Dendritic cell treated with granulocyte-macrophage colony-stimulating factor and Interleukin-4, amounts not matched to agents 40 ng/mL and 50 ng/mL, for 4 days (primary cell): ENCODE measurements at regions not wholly inside any gene's neighbourhood (a gene's known extent, or its start where the extent isn't known, plus 50 kb on each side); places are given as distances from the start of the nearest gene placed in this dataset.

Experiments
- H3K27ac Mint-ChIP-seq: one replicate; pipeline ENCODE4 v1.8.0; 2022; ENCODE audit warnings: mild to moderate bottlenecking, mixed read lengths
- H3K27me3 Mint-ChIP-seq: one replicate; pipeline ENCODE4 v1.8.0; 2022; ENCODE audit warnings: mild to moderate bottlenecking, mixed read lengths
- H3K36me3 Mint-ChIP-seq: one replicate; pipeline ENCODE4 v1.8.0; 2022; ENCODE audit warnings: low read depth, mixed read lengths
- H3K4me1 Mint-ChIP-seq: one replicate; pipeline ENCODE4 v1.8.0; 2022; ENCODE audit warnings: low read depth, mixed read lengths
- H3K4me3 Mint-ChIP-seq: one replicate; pipeline ENCODE4 v1.8.0; 2022; ENCODE audit warnings: mild to moderate bottlenecking, moderate library complexity, mixed read lengths
- H3K9me3 Mint-ChIP-seq: one replicate; pipeline ENCODE4 v1.8.0; 2022; ENCODE audit warnings: mixed read lengths
- intact Hi-C: fragments of 100-400 bp; cut with micrococcal nuclease; formaldehyde crosslinking; loops from one replicate; pipeline ENCODE4 v1.15.0; 2022

GRCh38 chr18:64318547-64318946 lies 169.7 kb upstream of the LINC00305 start:
- peaks cover 44% of the 10 kb centered on the region for H3K9me3 Mint-ChIP-seq
- no peaks in the 10 kb centered on the region for H3K4me1 Mint-ChIP-seq
- intact Hi-C loops, result no loop called here
- H3K27me3 Mint-ChIP-seq, result no peaks in the 10 kb centered on the region
- H3K4me3 Mint-ChIP-seq, result no peak overlapping the region
- no peak overlapping the region for H3K27ac Mint-ChIP-seq
- H3K36me3 Mint-ChIP-seq, result no peaks in the 10 kb centered on the region

GRCh38 chr18:64311859-64312258 lies 163.0 kb upstream of the LINC00305 start:
- Mint-ChIP-seq H3K36me3 (no peaks in the 10 kb centered on the region), H3K4me3 (no peak overlapping the region)

GRCh38 chr18:64295839-64296238 lies 147.0 kb upstream of the LINC00305 start:
- intact Hi-C loops, result no loop called here
- no peak overlapping the region for H3K4me3 Mint-ChIP-seq
- no peaks in the 10 kb centered on the region for H3K27me3 Mint-ChIP-seq
- H3K36me3 Mint-ChIP-seq, result no peaks in the 10 kb centered on the region
- no peaks in the 10 kb centered on the region for H3K9me3 Mint-ChIP-seq
- H3K4me1 Mint-ChIP-seq, result no peaks in the 10 kb centered on the region
- H3K27ac Mint-ChIP-seq, result no peak overlapping the region

More at GRCh38 chr18:64311859-64312258, 163.0 kb upstream of the LINC00305 start:
- intact Hi-C loops, result no loop called here
- H3K27ac Mint-ChIP-seq, result no peak overlapping the region
- peaks cover 7% of the 10 kb centered on the region for H3K9me3 Mint-ChIP-seq
- H3K4me1 Mint-ChIP-seq, result no peaks in the 10 kb centered on the region
- no peaks in the 10 kb centered on the region for H3K27me3 Mint-ChIP-seq

GRCh38 chr18:64294967-64295366 lies 146.1 kb upstream of the LINC00305 start:
- Mint-ChIP-seq H3K4me3 (no peak overlapping the region), H3K4me1 (no peaks in the 10 kb centered on the region), H3K9me3 (no peaks in the 10 kb centered on the region), H3K27ac (no peak overlapping the region), H3K36me3 (no peaks in the 10 kb centered on the region), H3K27me3 (no peaks in the 10 kb centered on the region)
- intact Hi-C loops, result no loop called here

GRCh38 chr18:64288432-64288831 lies 139.5 kb upstream of the LINC00305 start:
- Mint-ChIP-seq H3K9me3 (no peaks in the 10 kb centered on the region), H3K4me1 (no peaks in the 10 kb centered on the region), H3K27ac (no peak overlapping the region), H3K4me3 (no peak overlapping the region), H3K36me3 (no peaks in the 10 kb centered on the region), H3K27me3 (no peaks in the 10 kb centered on the region)
- intact Hi-C loops, result no loop called here

- H3K9me3 Mint-ChIP-seq, result no peaks in the 10 kb centered on the region
- H3K36me3 Mint-ChIP-seq, result no peaks in the 10 kb centered on the region
- H3K27ac Mint-ChIP-seq, result no peak overlapping the region
- no peak overlapping the region for H3K4me3 Mint-ChIP-seq
- intact Hi-C loops, result no loop called here
- H3K27me3 Mint-ChIP-seq, result no peaks in the 10 kb centered on the region
- no peaks in the 10 kb centered on the region for H3K4me1 Mint-ChIP-seq
Observed at GRCh38 chr18:64287926-64288325, 139.0 kb upstream of the LINC00305 start.

GRCh38 chr18:64283059-64283458 lies 134.2 kb upstream of the LINC00305 start:
- no peak overlapping the region for H3K27ac Mint-ChIP-seq
- H3K27me3 Mint-ChIP-seq, result no peaks in the 10 kb centered on the region
- peaks cover 21% of the 10 kb centered on the region for H3K9me3 Mint-ChIP-seq
- no peaks in the 10 kb centered on the region for H3K36me3 Mint-ChIP-seq
- no peak overlapping the region for H3K4me3 Mint-ChIP-seq
- intact Hi-C loops, result no loop called here
- H3K4me1 Mint-ChIP-seq, result no peaks in the 10 kb centered on the region

GRCh38 chr18:64278026-64278425 lies 129.1 kb upstream of the LINC00305 start:
- H3K36me3 Mint-ChIP-seq, result no peaks in the 10 kb centered on the region
- H3K4me3 Mint-ChIP-seq, result no peak overlapping the region
- H3K4me1 Mint-ChIP-seq, result no peaks in the 10 kb centered on the region
- H3K27me3 Mint-ChIP-seq, result no peaks in the 10 kb centered on the region
- peaks cover 29% of the 10 kb centered on the region for H3K9me3 Mint-ChIP-seq
- no peak overlapping the region for H3K27ac Mint-ChIP-seq
- intact Hi-C loops, result no loop called here

GRCh38 chr18:64276311-64277090 lies 127.6 kb upstream of the LINC00305 start:
- Mint-ChIP-seq H3K4me3 (no peak overlapping the region), H3K4me1 (no peaks in the 10 kb centered on the region), H3K36me3 (no peaks in the 10 kb centered on the region), H3K27ac (no peak overlapping the region), H3K9me3 (peaks cover 21% of the 10 kb centered on the region), H3K27me3 (no peaks in the 10 kb centered on the region)
- intact Hi-C loops, result no loop called here

- Mint-ChIP-seq H3K9me3 (peaks cover 15% of the 10 kb centered on the region), H3K4me1 (no peaks in the 10 kb centered on the region), H3K4me3 (no peak overlapping the region), H3K36me3 (no peaks in the 10 kb centered on the region), H3K27ac (no peak overlapping the region), H3K27me3 (no peaks in the 10 kb centered on the region)
- intact Hi-C loops, result no loop called here
Observed at GRCh38 chr18:64275593-64276300, 126.9 kb upstream of the LINC00305 start.

- no peaks in the 10 kb centered on the region for H3K27me3 Mint-ChIP-seq
- no peaks in the 10 kb centered on the region for H3K4me1 Mint-ChIP-seq
- intact Hi-C loops, result no loop called here
- H3K36me3 Mint-ChIP-seq, result no peaks in the 10 kb centered on the region
- H3K27ac Mint-ChIP-seq, result no peak overlapping the region
- peaks cover 11% of the 10 kb centered on the region for H3K9me3 Mint-ChIP-seq
- no peak overlapping the region for H3K4me3 Mint-ChIP-seq
Observed at GRCh38 chr18:64273724-64274123, 124.8 kb upstream of the LINC00305 start.

- Mint-ChIP-seq H3K9me3 (no peaks in the 10 kb centered on the region), H3K4me1 (no peaks in the 10 kb centered on the region), H3K4me3 (no peak overlapping the region), H3K36me3 (no peaks in the 10 kb centered on the region), H3K27ac (no peak overlapping the region), H3K27me3 (no peaks in the 10 kb centered on the region)
- intact Hi-C loops, result no loop called here
Observed at GRCh38 chr18:64271975-64272659, 123.2 kb upstream of the LINC00305 start.

GRCh38 chr18:64271246-64271645 lies 122.4 kb upstream of the LINC00305 start:
- H3K27me3 Mint-ChIP-seq, result no peaks in the 10 kb centered on the region
- no peak overlapping the region for H3K4me3 Mint-ChIP-seq
- no peaks in the 10 kb centered on the region for H3K36me3 Mint-ChIP-seq
- H3K9me3 Mint-ChIP-seq, result no peaks in the 10 kb centered on the region
- H3K27ac Mint-ChIP-seq, result no peak overlapping the region
- intact Hi-C loops, result no loop called here
- H3K4me1 Mint-ChIP-seq, result no peaks in the 10 kb centered on the region

- Mint-ChIP-seq H3K27me3 (no peaks in the 10 kb centered on the region), H3K4me3 (no peak overlapping the region), H3K27ac (no peak overlapping the region), H3K4me1 (no peaks in the 10 kb centered on the region), H3K9me3 (no peaks in the 10 kb centered on the region), H3K36me3 (no peaks in the 10 kb centered on the region)
- intact Hi-C loops, result no loop called here
Observed at GRCh38 chr18:64270608-64271007, 121.7 kb upstream of the LINC00305 start.
